ENCODE measurements at regions not wholly inside any gene's neighbourhood (a gene's known extent, or its start where the extent isn't known, plus 50 kb on each side); places are given as distances from the start of the nearest gene placed in this dataset.
A peak's percentile ranks its signal among the peaks of the same experiment; 100 is the strongest.

DNA sequence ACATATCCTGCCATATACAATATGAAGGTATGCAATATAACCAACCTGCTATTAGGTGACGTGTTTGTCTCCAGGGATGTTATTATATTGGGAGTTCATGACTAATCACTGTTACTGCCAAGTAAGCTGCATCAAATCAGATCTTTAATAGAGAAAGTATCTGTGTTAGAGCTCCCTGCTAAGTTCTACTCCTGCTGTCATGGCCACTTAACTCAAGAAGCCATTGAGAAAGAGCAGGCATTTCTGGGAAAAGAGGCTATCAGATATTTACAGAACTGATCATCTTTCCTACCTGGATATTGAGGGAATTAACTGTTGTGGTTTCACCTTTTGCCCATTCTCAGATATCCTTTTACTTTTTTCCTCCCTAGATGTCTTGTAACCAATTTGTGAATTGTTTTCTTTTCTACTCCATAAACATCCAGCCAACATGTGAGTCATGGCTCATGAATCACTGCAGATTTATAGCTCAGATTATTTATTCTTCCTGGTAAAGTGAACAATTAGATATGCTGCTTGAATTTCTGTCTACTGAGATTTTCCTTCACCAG, 634.8 kb upstream of the FAM174A start:
- CTCF ChIA-PET = interaction anchor here (1.1 kb wide), 1 partner anchor 9 kb away, joined by 6 read pairs; no protein-coding TSS in a partner anchor
- Mint-ChIP-seq H3K27ac (ENCODE audit: unreplicated experiment) (peak overlapping the region; percentile 61), H3K4me1 (ENCODE audit: low read depth, unreplicated experiment) (peaks cover 17% of the 10 kb centered on the region), H3K4me3 (ENCODE audit: low read depth, unreplicated experiment) (no peak overlapping the region), H3K9me3 (ENCODE audit: low read depth, unreplicated experiment) (no peaks in the 10 kb centered on the region), H3K36me3 (ENCODE audit: insufficient read depth, unreplicated experiment) (no peaks in the 10 kb centered on the region), H3K27me3 (ENCODE audit: unreplicated experiment) (no peaks in the 10 kb centered on the region)
- TF ChIP-seq, protein P1, sequence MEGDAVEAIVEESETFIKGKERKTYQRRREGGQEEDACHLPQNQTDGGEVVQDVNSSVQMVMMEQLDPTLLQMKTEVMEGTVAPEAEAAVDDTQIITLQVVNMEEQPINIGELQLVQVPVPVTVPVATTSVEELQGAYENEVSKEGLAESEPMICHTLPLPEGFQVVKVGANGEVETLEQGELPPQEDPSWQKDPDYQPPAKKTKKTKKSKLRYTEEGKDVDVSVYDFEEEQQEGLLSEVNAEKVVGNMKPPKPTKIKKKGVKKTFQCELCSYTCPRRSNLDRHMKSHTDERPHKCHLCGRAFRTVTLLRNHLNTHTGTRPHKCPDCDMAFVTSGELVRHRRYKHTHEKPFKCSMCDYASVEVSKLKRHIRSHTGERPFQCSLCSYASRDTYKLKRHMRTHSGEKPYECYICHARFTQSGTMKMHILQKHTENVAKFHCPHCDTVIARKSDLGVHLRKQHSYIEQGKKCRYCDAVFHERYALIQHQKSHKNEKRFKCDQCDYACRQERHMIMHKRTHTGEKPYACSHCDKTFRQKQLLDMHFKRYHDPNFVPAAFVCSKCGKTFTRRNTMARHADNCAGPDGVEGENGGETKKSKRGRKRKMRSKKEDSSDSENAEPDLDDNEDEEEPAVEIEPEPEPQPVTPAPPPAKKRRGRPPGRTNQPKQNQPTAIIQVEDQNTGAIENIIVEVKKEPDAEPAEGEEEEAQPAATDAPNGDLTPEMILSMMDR (IDR thresholded peaks at IDR 0.05; ENCODE audit: unreplicated experiment) = no peak
- peak; percentile 34 for DNase-seq
- intact Hi-C loops (cut with micrococcal nuclease; ENCODE audit: unreplicated experiment) = no loop called here
- BruUV-seq (replicated peaks) = no TSS peak

DNA sequence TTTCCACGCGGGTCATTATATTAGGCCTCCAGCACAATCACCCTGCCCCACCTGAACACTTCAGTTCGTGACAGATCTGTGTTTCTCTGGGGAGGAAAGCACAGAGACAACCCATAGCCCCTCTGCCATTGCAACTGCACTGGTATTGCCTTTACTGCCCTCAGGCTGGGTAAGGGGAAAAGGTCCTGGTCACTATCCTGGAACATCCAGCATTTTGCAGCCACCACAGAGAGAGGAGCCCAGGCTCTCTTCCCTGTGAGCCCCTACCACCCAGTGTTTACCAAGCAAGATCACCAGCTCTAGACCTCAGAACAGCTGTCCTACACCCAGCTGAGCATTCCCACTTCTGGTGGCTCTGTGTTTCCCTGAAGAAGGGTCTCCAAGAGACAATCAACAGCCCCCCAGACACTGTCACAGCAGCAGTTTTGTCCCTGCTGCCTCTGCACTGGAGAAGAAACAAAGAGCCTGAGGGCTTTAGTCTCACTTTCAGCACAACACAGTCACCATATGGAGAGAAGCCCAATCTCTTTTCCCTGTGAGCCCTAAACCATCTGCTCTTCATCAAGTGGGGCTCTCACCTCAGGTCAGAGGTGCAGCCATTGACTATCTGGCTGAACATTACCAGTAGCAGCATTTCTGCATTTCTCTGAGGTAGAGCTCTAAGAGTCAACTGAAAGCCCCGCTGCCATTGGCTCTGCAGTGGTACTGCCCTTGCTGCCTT, 655.2 kb upstream of the FAM174A start:
- BruUV-seq (replicated peaks) = no TSS peak
- CTCF ChIA-PET = no interaction called here
- H3K9me3 Mint-ChIP-seq (ENCODE audit: low read depth, unreplicated experiment) = no peaks in the 10 kb centered on the region
- intact Hi-C loops (cut with micrococcal nuclease; ENCODE audit: unreplicated experiment) = no loop called here
- no peaks in the 10 kb centered on the region for H3K36me3 Mint-ChIP-seq (ENCODE audit: insufficient read depth, unreplicated experiment)
- H3K27me3 Mint-ChIP-seq (ENCODE audit: unreplicated experiment) = no peaks in the 10 kb centered on the region
- H3K27ac Mint-ChIP-seq (ENCODE audit: unreplicated experiment) = no peak overlapping the region
- no peaks in the 10 kb centered on the region for H3K4me1 Mint-ChIP-seq (ENCODE audit: low read depth, unreplicated experiment)
- no peak for DNase-seq
- TF ChIP-seq, protein P1 (IDR thresholded peaks at IDR 0.05; ENCODE audit: unreplicated experiment) = no peak
- no peak overlapping the region for H3K4me3 Mint-ChIP-seq (ENCODE audit: low read depth, unreplicated experiment)

DNA sequence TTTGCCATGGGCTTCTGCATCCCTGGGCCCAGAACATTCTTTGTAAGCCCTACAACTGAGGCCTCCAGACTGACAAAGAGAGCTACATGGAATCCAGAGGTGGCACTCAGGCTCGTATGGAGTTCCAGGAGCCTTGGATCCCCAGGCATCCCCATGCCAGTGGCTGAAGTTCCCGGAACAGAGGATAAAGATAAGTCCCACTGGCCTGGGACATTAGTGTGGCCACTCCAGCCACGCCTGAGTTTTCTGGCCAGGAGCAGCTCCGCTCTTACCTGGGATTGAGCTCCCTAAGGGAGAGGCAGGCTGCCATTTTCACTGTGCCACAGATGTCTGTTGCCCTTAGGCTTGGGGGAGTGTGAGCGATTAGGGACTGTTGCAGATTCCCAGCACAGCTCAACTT, 656.3 kb upstream of the FAM174A start:
- DNase-seq = no peak
- no peaks in the 10 kb centered on the region for H3K27me3 Mint-ChIP-seq (ENCODE audit: unreplicated experiment)
- CTCF ChIA-PET = no interaction called here
- no peaks in the 10 kb centered on the region for H3K36me3 Mint-ChIP-seq (ENCODE audit: insufficient read depth, unreplicated experiment)
- H3K4me3 Mint-ChIP-seq (ENCODE audit: low read depth, unreplicated experiment) = no peak overlapping the region
- H3K27ac Mint-ChIP-seq (ENCODE audit: unreplicated experiment) = no peak overlapping the region
- TF ChIP-seq, protein P1 (IDR thresholded peaks at IDR 0.05; ENCODE audit: unreplicated experiment) = no peak
- H3K4me1 Mint-ChIP-seq (ENCODE audit: low read depth, unreplicated experiment) = no peaks in the 10 kb centered on the region
- intact Hi-C loops (cut with micrococcal nuclease; ENCODE audit: unreplicated experiment) = no loop called here
- no TSS peak for BruUV-seq (replicated peaks)
- no peaks in the 10 kb centered on the region for H3K9me3 Mint-ChIP-seq (ENCODE audit: low read depth, unreplicated experiment)

DNA sequence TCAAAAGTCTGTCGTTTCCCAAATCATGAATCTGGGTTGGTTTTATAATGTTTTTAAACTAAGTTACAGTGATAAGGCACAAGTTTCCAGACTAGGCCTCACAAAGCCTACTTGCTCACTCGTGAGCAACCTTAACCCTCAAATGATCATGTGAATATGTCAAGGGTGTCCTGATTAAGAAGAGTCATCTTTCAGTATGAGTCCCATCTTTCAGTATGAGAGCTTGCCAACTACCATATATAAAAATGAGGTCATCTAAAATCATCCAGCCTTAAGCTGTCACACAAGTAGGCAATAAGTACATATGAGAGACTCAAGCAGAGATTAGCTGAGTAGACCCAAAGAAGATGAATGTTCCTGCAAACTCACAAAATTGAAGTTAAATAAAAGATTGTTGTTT, 668.4 kb upstream of the FAM174A start:
- CTCF ChIA-PET = no interaction called here
- Mint-ChIP-seq H3K27me3 (ENCODE audit: unreplicated experiment) (no peaks in the 10 kb centered on the region), H3K4me1 (ENCODE audit: low read depth, unreplicated experiment) (no peaks in the 10 kb centered on the region), H3K36me3 (ENCODE audit: insufficient read depth, unreplicated experiment) (no peaks in the 10 kb centered on the region), H3K9me3 (ENCODE audit: low read depth, unreplicated experiment) (peaks cover 2% of the 10 kb centered on the region), H3K4me3 (ENCODE audit: low read depth, unreplicated experiment) (no peak overlapping the region), H3K27ac (ENCODE audit: unreplicated experiment) (no peak overlapping the region)
- no peak for DNase-seq
- intact Hi-C loops (cut with micrococcal nuclease; ENCODE audit: unreplicated experiment) = no loop called here
- no TSS peak for BruUV-seq (replicated peaks)
- TF ChIP-seq, protein P1 (IDR thresholded peaks at IDR 0.05; ENCODE audit: unreplicated experiment) = no peak
